WTC11 (cell line): ENCODE measurements at regions not wholly inside any gene's neighbourhood (a gene's known extent, or its start where the extent isn't known, plus 50 kb on each side); places are given as distances from the start of the nearest gene placed in this dataset.

Source experiments
- ATAC-seq: fragments of 200-7000 bp; cut with Tn5 transposase; 2 replicates; pipeline ENCODE4 v1.10.0; 2021; ENCODE audit warnings: mild to moderate bottlenecking, moderate library complexity
- CTCF ChIA-PET: fragments of 300-600 bp; sonication (Branson Sonifier 250); formaldehyde crosslinking; loops from one replicate; lab custom pipeline; 2021; ENCODE audit warnings: antibody characterized with exemption; lab: Charles Lee
- POLR2A ChIA-PET: fragments of 350-600 bp; sonication (Branson Sonifier 250); formaldehyde crosslinking; loops from one replicate; lab custom pipeline; 2021; ENCODE audit warnings: antibody characterized with exemption; lab: Charles Lee
- DNase-seq: peaks from one replicate; pipeline ENCODE4 v3.0.0; 2021; ENCODE audit warnings: low spot score
- H3K27ac Mint-ChIP-seq: 2 replicates; pipeline ENCODE4 v1.8.0; 2021; ENCODE audit warnings: mixed read lengths
- H3K27me3 Mint-ChIP-seq: 2 replicates; pipeline ENCODE4 v1.8.0; 2021; ENCODE audit warnings: low read depth, mild to moderate bottlenecking, moderate library complexity, mixed read lengths
- H3K36me3 Mint-ChIP-seq: 2 replicates; pipeline ENCODE4 v1.8.0; 2021; ENCODE audit warnings: mixed read lengths
- H3K4me1 Mint-ChIP-seq: 2 replicates; pipeline ENCODE4 v1.8.0; 2022; ENCODE audit warnings: mixed read lengths
- H3K4me3 Mint-ChIP-seq: 2 replicates; pipeline ENCODE4 v1.8.0; 2021; ENCODE audit warnings: mild to moderate bottlenecking, moderate library complexity, mixed read lengths
- H3K9me3 Mint-ChIP-seq: 2 replicates; pipeline ENCODE4 v1.8.0; 2021; ENCODE audit warnings: mixed read lengths
- FOXJ3 ChIP-seq: sonication (generic); formaldehyde crosslinking; IDR thresholded peaks from 2 replicates; pipeline ENCODE4 v1.9.0; 2021; ENCODE audit warnings: missing genetic modification reagents, mild to moderate bottlenecking, borderline replicate concordance
- FOXP1 ChIP-seq: sonication (generic); formaldehyde crosslinking; IDR thresholded peaks from 2 replicates; pipeline ENCODE4 v1.8.0; 2022; ENCODE audit warnings: missing genetic modification reagents, mild to moderate bottlenecking, moderate library complexity, borderline replicate concordance
- GTF2I ChIP-seq: fragments of 250-450 bp; sonication (Bioruptor Pico); conservative IDR thresholded peaks from 2 replicates; pipeline ENCODE4 v1.4.0; 2021; ENCODE audit warnings: mild to moderate bottlenecking
- HMGA2 ChIP-seq: fragments of 250-450 bp; sonication (Bioruptor Pico); IDR thresholded peaks from 2 replicates; pipeline ENCODE4 v1.4.0; 2021; ENCODE audit warnings: mild to moderate bottlenecking, moderate library complexity
- NFE2L1 ChIP-seq: sonication (generic); formaldehyde crosslinking; IDR thresholded peaks from 2 replicates; pipeline ENCODE4 v1.8.1; 2023; ENCODE audit warnings: missing genetic modification reagents
- NR1H2 ChIP-seq: sonication (generic); formaldehyde crosslinking; IDR thresholded peaks from 2 replicates; pipeline ENCODE4 v1.9.0; 2021; ENCODE audit warnings: mild to moderate bottlenecking, moderate library complexity, missing genetic modification reagents
- NR3C1 ChIP-seq: sonication (generic); formaldehyde crosslinking; conservative IDR thresholded peaks from 2 replicates; pipeline ENCODE4 v1.8.1; 2023; ENCODE audit warnings: low read depth, mild to moderate bottlenecking, missing genetic modification reagents
- SMAD4 ChIP-seq: sonication (generic); formaldehyde crosslinking; IDR thresholded peaks from 2 replicates; pipeline ENCODE4 v1.8.0; 2022; ENCODE audit warnings: mild to moderate bottlenecking, missing genetic modification reagents
- TEAD1 ChIP-seq: sonication (generic); formaldehyde crosslinking; IDR thresholded peaks from 2 replicates; pipeline ENCODE4 v1.8.0; 2022; ENCODE audit warnings: mild to moderate bottlenecking, missing genetic modification reagents
- ZNF138 ChIP-seq: sonication (generic); formaldehyde crosslinking; conservative IDR thresholded peaks from 2 replicates; pipeline ENCODE4 v1.8.1; 2022; ENCODE audit warnings: mild to moderate bottlenecking, moderate library complexity, missing genetic modification reagents
- ZNF219 ChIP-seq: sonication (generic); formaldehyde crosslinking; IDR thresholded peaks from 2 replicates; pipeline ENCODE4 v1.8.0; 2023; ENCODE audit warnings: missing genetic modification reagents, mild to moderate bottlenecking, borderline replicate concordance
- ZNF232 ChIP-seq: sonication (generic); formaldehyde crosslinking; IDR thresholded peaks from 2 replicates; pipeline ENCODE4 v1.8.0; 2022; ENCODE audit warnings: mild to moderate bottlenecking, missing genetic modification reagents
- ZNF263 ChIP-seq: sonication (generic); formaldehyde crosslinking; IDR thresholded peaks from 2 replicates; pipeline ENCODE4 v1.8.1; 2022; ENCODE audit warnings: low read depth, mild to moderate bottlenecking, moderate library complexity, missing genetic modification reagents
- ZNF423 ChIP-seq: fragments of 250-450 bp; sonication (Bioruptor Pico); IDR thresholded peaks from 2 replicates; pipeline ENCODE4 v2.1.2; 2022; ENCODE audit warnings: mild to moderate bottlenecking, moderate library complexity
- TF ChIP-seq, protein P1 (sequence below): sonication (generic); formaldehyde crosslinking; IDR thresholded peaks from 2 replicates; pipeline ENCODE4 v1.8.0; 2022; ENCODE audit warnings: mild to moderate bottlenecking, missing genetic modification reagents
- TF ChIP-seq, protein P2 (sequence below): sonication (generic); formaldehyde crosslinking; IDR thresholded peaks from 2 replicates; pipeline ENCODE4 v1.8.1; 2023; ENCODE audit warnings: mild to moderate bottlenecking, missing genetic modification reagents
- TF ChIP-seq, protein P3 (sequence below): sonication (generic); formaldehyde crosslinking; IDR thresholded peaks from 2 replicates; pipeline ENCODE4 v1.8.1; 2023; ENCODE audit warnings: mild to moderate bottlenecking, missing genetic modification reagents, moderate library complexity
- TF ChIP-seq, protein P4 (sequence below): sonication (generic); formaldehyde crosslinking; conservative IDR thresholded peaks from 2 replicates; pipeline ENCODE4 v1.8.1; 2023; ENCODE audit warnings: mild to moderate bottlenecking, low read depth, missing genetic modification reagents, moderate library complexity
- TF ChIP-seq, protein P5 (sequence below): sonication (generic); formaldehyde crosslinking; IDR thresholded peaks from 2 replicates; pipeline ENCODE4 v1.8.0; 2022; ENCODE audit warnings: mild to moderate bottlenecking, missing genetic modification reagents
- TF ChIP-seq, protein P6 (sequence below): sonication (generic); formaldehyde crosslinking; IDR thresholded peaks from 2 replicates; pipeline ENCODE4 v1.8.0; 2023; ENCODE audit warnings: mild to moderate bottlenecking, missing genetic modification reagents

DNA sequence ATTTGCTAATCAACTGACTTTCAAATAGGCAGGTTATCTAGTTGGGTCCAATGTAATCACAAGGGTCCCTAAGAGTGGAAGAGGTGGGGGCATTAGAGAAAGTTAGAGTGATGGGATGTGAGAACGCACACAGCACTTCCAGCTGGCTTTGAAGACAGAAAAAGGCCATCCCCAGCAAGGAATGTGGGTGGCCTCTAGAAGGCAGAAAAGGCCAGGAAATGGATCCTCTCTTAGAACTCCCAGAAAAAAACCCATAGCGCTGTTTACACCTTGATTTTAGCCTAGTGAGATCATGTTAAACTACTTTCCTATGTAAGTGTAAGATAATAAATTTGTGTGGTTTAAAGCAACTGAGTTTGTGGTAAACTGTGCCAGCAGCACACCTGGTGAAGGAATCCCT is 219.5 kb upstream of the HABP2 start (continued):
- TF ChIP-seq, protein P1, sequence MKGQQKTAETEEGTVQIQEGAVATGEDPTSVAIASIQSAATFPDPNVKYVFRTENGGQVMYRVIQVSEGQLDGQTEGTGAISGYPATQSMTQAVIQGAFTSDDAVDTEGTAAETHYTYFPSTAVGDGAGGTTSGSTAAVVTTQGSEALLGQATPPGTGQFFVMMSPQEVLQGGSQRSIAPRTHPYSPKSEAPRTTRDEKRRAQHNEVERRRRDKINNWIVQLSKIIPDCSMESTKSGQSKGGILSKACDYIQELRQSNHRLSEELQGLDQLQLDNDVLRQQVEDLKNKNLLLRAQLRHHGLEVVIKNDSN (CRISPR knock-in tag): no peak
- TF ChIP-seq GTF2I: no peak
- TF ChIP-seq, protein P2, sequence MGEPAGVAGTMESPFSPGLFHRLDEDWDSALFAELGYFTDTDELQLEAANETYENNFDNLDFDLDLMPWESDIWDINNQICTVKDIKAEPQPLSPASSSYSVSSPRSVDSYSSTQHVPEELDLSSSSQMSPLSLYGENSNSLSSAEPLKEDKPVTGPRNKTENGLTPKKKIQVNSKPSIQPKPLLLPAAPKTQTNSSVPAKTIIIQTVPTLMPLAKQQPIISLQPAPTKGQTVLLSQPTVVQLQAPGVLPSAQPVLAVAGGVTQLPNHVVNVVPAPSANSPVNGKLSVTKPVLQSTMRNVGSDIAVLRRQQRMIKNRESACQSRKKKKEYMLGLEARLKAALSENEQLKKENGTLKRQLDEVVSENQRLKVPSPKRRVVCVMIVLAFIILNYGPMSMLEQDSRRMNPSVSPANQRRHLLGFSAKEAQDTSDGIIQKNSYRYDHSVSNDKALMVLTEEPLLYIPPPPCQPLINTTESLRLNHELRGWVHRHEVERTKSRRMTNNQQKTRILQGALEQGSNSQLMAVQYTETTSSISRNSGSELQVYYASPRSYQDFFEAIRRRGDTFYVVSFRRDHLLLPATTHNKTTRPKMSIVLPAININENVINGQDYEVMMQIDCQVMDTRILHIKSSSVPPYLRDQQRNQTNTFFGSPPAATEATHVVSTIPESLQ (CRISPR knock-in tag): no peak
- TF ChIP-seq HMGA2: no peak

DNA sequence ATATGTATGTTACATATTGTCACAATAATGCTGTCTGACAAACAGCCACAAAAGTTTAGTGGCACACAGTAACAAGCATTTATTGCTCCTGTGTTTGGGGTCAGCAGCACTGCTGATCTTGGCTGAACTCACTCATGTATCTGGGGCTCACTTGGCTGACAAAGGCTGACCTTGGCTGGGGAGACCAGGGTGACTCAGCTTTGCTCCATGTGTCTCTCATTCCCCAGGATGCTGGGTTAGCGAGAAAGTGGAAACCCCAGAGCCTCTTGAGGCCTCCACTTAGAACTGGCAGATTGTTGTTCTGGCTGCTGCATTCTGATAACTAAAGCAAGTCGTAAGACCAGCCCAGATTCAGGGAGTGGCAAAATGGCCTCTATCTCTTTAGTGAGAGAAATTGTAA is 217.3 kb upstream of the HABP2 start:
- Mint-ChIP-seq H3K4me1 (no peaks in the 10 kb centered on the region), H3K9me3 (peaks cover 19% of the 10 kb centered on the region), H3K27me3 (peaks cover 2% of the 10 kb centered on the region; the same call in 1 of the 2 replicates), H3K27ac (no peak overlapping the region), H3K36me3 (peaks cover 5% of the 10 kb centered on the region), H3K4me3 (no peak overlapping the region)
- ChIA-PET CTCF (interaction anchor here (1.1 kb wide), 1 partner anchor 49 kb away, joined by 4 read pairs; no protein-coding TSS in a partner anchor), POLR2A (no interaction called here)
- no peak for DNase-seq
- ATAC-seq: no peak
- TF ChIP-seq FOXJ3 (CRISPR knock-in tag) (no peak), ZNF263 (CRISPR knock-in tag) (no peak), ZNF138 (CRISPR knock-in tag) (no peak), NR1H2 (CRISPR knock-in tag) (no peak), TEAD1 (CRISPR knock-in tag) (no peak)
- TF ChIP-seq, protein P3, sequence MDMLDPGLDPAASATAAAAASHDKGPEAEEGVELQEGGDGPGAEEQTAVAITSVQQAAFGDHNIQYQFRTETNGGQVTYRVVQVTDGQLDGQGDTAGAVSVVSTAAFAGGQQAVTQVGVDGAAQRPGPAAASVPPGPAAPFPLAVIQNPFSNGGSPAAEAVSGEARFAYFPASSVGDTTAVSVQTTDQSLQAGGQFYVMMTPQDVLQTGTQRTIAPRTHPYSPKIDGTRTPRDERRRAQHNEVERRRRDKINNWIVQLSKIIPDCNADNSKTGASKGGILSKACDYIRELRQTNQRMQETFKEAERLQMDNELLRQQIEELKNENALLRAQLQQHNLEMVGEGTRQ (CRISPR knock-in tag): no peak

DNA sequence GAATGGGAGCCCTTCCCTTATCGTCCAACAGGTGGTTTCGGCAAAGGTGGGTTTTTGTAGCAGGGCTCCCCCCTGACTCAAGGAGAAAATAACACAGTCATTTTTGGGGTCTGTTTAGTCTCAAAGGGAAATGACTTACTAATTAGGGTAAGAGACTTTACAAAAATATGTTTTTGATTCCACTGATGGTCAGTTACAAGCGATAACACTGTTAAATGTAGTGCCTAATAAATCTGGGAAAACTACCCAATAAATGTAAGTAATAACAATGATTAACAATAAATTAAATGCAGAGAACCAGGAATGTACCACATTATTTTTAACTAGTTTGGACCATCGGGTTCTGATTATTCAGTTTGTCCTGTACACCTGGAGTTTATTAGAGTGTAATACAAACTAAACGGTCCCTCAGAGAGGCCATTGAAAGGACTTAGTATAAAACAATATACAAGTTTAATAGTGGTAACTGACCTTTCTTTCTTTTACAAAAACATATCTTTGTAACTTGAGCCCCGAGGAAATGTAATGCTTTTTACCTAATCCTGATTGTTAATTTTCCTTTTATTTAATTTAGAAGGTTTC is 216.2 kb upstream of the HABP2 start:
- peaks cover 2% of the 10 kb centered on the region; the same call in 1 of the 2 replicates for H3K27me3 Mint-ChIP-seq
- POLR2A ChIA-PET: no interaction called here
- DNase-seq (no peak), ATAC-seq (no peak)
- H3K36me3 Mint-ChIP-seq: peaks cover 5% of the 10 kb centered on the region
- H3K4me3 Mint-ChIP-seq: no peak overlapping the region
- H3K27ac Mint-ChIP-seq: no peak overlapping the region
- TF ChIP-seq FOXP1 (CRISPR knock-in tag): no peak
- no peak for TF ChIP-seq FOXJ3 (CRISPR knock-in tag)
- no peak for TF ChIP-seq ZNF219 (CRISPR knock-in tag)
- no peak for TF ChIP-seq ZNF423 (CRISPR knock-in tag)
- no peak for TF ChIP-seq NFE2L1
- no peak for TF ChIP-seq ZNF232 (CRISPR knock-in tag)
- CTCF ChIA-PET: no interaction called here
- peaks cover 15% of the 10 kb centered on the region for H3K9me3 Mint-ChIP-seq
- H3K4me1 Mint-ChIP-seq: no peaks in the 10 kb centered on the region

DNA sequence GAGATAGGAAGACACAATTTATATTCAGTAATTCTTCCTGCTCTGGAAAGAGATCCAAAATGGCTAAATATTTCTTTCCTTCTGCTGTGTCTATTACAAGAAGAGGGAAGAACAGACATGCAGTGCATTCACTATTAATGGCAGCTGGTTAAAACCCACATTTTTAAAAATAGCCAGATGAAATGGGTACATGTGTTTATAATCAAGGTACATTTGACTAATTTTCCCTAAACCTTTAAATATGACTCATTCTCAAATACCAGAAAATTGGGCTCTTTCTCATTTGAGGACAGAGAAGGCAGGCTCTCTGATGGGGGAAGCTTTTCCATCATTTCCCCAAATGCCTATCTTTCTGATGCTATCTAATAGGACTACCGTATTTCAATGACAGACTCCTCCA is 215.7 kb upstream of the HABP2 start:
- no peak overlapping the region for H3K4me3 Mint-ChIP-seq
- no peak overlapping the region for H3K27ac Mint-ChIP-seq
- H3K4me1 Mint-ChIP-seq: no peaks in the 10 kb centered on the region
- no peak for DNase-seq
- H3K9me3 Mint-ChIP-seq: peaks cover 15% of the 10 kb centered on the region
- H3K27me3 Mint-ChIP-seq: peaks cover 2% of the 10 kb centered on the region; the same call in 1 of the 2 replicates
- H3K36me3 Mint-ChIP-seq: peaks cover 5% of the 10 kb centered on the region
- ChIA-PET CTCF (no interaction called here), POLR2A (no interaction called here)
- ATAC-seq: no peak
- TF ChIP-seq SMAD4 (no peak), NR3C1 (no peak)
- TF ChIP-seq, protein P4, sequence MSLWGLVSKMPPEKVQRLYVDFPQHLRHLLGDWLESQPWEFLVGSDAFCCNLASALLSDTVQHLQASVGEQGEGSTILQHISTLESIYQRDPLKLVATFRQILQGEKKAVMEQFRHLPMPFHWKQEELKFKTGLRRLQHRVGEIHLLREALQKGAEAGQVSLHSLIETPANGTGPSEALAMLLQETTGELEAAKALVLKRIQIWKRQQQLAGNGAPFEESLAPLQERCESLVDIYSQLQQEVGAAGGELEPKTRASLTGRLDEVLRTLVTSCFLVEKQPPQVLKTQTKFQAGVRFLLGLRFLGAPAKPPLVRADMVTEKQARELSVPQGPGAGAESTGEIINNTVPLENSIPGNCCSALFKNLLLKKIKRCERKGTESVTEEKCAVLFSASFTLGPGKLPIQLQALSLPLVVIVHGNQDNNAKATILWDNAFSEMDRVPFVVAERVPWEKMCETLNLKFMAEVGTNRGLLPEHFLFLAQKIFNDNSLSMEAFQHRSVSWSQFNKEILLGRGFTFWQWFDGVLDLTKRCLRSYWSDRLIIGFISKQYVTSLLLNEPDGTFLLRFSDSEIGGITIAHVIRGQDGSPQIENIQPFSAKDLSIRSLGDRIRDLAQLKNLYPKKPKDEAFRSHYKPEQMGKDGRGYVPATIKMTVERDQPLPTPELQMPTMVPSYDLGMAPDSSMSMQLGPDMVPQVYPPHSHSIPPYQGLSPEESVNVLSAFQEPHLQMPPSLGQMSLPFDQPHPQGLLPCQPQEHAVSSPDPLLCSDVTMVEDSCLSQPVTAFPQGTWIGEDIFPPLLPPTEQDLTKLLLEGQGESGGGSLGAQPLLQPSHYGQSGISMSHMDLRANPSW (CRISPR knock-in tag): no peak
- TF ChIP-seq, protein P5, sequence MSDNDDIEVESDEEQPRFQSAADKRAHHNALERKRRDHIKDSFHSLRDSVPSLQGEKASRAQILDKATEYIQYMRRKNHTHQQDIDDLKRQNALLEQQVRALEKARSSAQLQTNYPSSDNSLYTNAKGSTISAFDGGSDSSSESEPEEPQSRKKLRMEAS (CRISPR knock-in tag): no peak
- TF ChIP-seq, protein P6, sequence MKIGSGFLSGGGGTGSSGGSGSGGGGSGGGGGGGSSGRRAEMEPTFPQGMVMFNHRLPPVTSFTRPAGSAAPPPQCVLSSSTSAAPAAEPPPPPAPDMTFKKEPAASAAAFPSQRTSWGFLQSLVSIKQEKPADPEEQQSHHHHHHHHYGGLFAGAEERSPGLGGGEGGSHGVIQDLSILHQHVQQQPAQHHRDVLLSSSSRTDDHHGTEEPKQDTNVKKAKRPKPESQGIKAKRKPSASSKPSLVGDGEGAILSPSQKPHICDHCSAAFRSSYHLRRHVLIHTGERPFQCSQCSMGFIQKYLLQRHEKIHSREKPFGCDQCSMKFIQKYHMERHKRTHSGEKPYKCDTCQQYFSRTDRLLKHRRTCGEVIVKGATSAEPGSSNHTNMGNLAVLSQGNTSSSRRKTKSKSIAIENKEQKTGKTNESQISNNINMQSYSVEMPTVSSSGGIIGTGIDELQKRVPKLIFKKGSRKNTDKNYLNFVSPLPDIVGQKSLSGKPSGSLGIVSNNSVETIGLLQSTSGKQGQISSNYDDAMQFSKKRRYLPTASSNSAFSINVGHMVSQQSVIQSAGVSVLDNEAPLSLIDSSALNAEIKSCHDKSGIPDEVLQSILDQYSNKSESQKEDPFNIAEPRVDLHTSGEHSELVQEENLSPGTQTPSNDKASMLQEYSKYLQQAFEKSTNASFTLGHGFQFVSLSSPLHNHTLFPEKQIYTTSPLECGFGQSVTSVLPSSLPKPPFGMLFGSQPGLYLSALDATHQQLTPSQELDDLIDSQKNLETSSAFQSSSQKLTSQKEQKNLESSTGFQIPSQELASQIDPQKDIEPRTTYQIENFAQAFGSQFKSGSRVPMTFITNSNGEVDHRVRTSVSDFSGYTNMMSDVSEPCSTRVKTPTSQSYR: no peak
